ENCODE measurements at regions not wholly inside any gene's neighbourhood (a gene's known extent, or its start where the extent isn't known, plus 50 kb on each side); places are given as distances from the start of the nearest gene placed in this dataset.
"Not testable (repeated sequence)": the region's sequence is repeated elsewhere in the genome, so short reads cannot be mapped to it uniquely, and the experiment has no call there.

- DNase-seq, result no peak
These were observed 168.0 kb upstream of the C1orf174 start for GRCh38 chr1:4068076-4068475.

- DNase-seq, result no peak
These were observed 171.6 kb upstream of the C1orf174 start for GRCh38 chr1:4071653-4072052.

- DNase-seq, result no peak
These were observed 172.5 kb upstream of the C1orf174 start for GRCh38 chr1:4072481-4073153.

GRCh38 chr1:4075436-4076225, 175.6 kb upstream of the C1orf174 start:
- no peak for DNase-seq

GRCh38 chr1:4076346-4076745, 176.3 kb upstream of the C1orf174 start:
- no peak for DNase-seq

- DNase-seq, result not testable (repeated sequence)
These were observed 178.3 kb upstream of the C1orf174 start for GRCh38 chr1:4078091-4078962.

GRCh38 chr1:4079815-4080214, 179.7 kb upstream of the C1orf174 start:
- no peak for DNase-seq

- no peak for DNase-seq
These were observed 182.0 kb upstream of the C1orf174 start for GRCh38 chr1:4081806-4082711.

GRCh38 chr1:4083231-4084047, 183.4 kb upstream of the C1orf174 start:
- DNase-seq, result no peak

- no peak for DNase-seq
These were observed 184.0 kb upstream of the C1orf174 start for GRCh38 chr1:4084048-4084431.

GRCh38 chr1:4084446-4084845, 184.4 kb upstream of the C1orf174 start:
- no peak for DNase-seq

GRCh38 chr1:4084896-4085295, 184.8 kb upstream of the C1orf174 start:
- DNase-seq, result no peak

- DNase-seq, result no peak
These were observed 185.5 kb upstream of the C1orf174 start for GRCh38 chr1:4085546-4085945.

GRCh38 chr1:4086085-4086850, 186.2 kb upstream of the C1orf174 start:
- DNase-seq, result no peak

GRCh38 chr1:4086921-4087320, 186.8 kb upstream of the C1orf174 start:
- no peak for DNase-seq

- DNase-seq, result no peak
These were observed 187.7 kb upstream of the C1orf174 start for GRCh38 chr1:4087530-4088420.

GRCh38 chr1:4088676-4089075, 188.6 kb upstream of the C1orf174 start:
- no peak for DNase-seq

- DNase-seq, result no peak
These were observed 189.5 kb upstream of the C1orf174 start for GRCh38 chr1:4089421-4090175.

GRCh38 chr1:4090556-4090955, 190.5 kb upstream of the C1orf174 start:
- no peak for DNase-seq

All from CD4-positive, alpha-beta T cell treated with Interleukin-15 for 1 hour (primary cell).